NT2/D1 (cell line): ENCODE measurements at regions not wholly inside any gene's neighbourhood (a gene's known extent, or its start where the extent isn't known, plus 50 kb on each side); places are given as distances from the start of the nearest gene placed in this dataset.

Experiments used
- DNase-seq: peaks from one replicate; pipeline ENCODE4 v3.0.0-alpha.2; 2011; ENCODE audit warnings: low read depth, low spot score
- H3K27me3 ChIP-seq: 2 replicates; pipeline ENCODE4 v1.6.0; 2011; ENCODE audit warnings: mild to moderate bottlenecking; ENCODE audit not compliant: insufficient read length, insufficient read depth
- H3K36me3 ChIP-seq: 2 replicates; pipeline ENCODE4 v1.6.1; 2011; ENCODE audit warnings: mild to moderate bottlenecking, low read length, mixed read lengths; ENCODE audit not compliant: insufficient read depth, insufficient read length
- H3K4me1 ChIP-seq: 2 replicates; pipeline ENCODE4 v1.5.1; 2011; ENCODE audit not compliant: insufficient read depth, insufficient read length
- H3K4me3 ChIP-seq: 2 replicates; pipeline ENCODE4 v1.5.1; 2011; ENCODE audit warnings: low read depth; ENCODE audit not compliant: insufficient read length
- H3K9ac ChIP-seq: 2 replicates; pipeline ENCODE4 v1.6.0; 2011; ENCODE audit warnings: low read depth; ENCODE audit not compliant: insufficient read length
- H3K9me3 ChIP-seq: 2 replicates; pipeline ENCODE4 v1.5.1; 2011; ENCODE audit warnings: mild to moderate bottlenecking, low read length; ENCODE audit not compliant: insufficient read depth
- SUZ12 ChIP-seq: IDR thresholded peaks from 2 replicates; pipeline ENCODE4 v1.6.1; 2011; ENCODE audit not compliant: insufficient read length, insufficient read depth; ENCODE audit errors: extremely low read depth
- YY1 ChIP-seq: IDR thresholded peaks from 2 replicates; pipeline ENCODE4 v1.6.1; 2011; ENCODE audit not compliant: insufficient read length, insufficient read depth
- ZNF274 ChIP-seq: IDR thresholded peaks from 2 replicates; pipeline ENCODE4 v1.6.1; 2011; ENCODE audit warnings: mild to moderate bottlenecking, low read depth, low read length

DNA sequence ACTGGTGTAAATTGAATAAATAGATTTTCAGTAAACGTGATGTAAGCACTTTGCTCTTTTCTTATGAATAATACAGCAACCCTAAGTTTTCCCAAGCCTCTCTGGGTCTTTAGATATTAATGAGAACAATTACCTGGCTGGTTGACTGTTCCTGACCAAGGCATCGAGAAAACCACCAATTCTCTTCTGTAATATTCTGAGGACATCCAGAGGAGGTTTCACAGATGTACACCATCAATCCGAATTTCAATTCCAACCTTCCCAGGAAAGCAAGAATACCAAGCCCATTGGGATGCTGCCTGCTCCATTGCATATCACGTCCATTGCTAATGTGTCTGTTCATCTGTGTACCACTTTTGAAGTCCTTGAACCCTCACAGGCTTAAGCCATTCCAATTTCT, 571.8 kb downstream of the NUP35 start:
- Histone ChIP-seq H3K9ac (no peak overlapping the region), H3K9me3 (peaks cover 11% of the 10 kb centered on the region), H3K36me3 (no peaks in the 10 kb centered on the region), H3K4me1 (no peaks in the 10 kb centered on the region), H3K27me3 (no peaks in the 10 kb centered on the region), H3K4me3 (no peak overlapping the region)
- DNase-seq: no peak
- TF ChIP-seq YY1 (no peak), SUZ12 (no peak), ZNF274 (no peak)

DNA sequence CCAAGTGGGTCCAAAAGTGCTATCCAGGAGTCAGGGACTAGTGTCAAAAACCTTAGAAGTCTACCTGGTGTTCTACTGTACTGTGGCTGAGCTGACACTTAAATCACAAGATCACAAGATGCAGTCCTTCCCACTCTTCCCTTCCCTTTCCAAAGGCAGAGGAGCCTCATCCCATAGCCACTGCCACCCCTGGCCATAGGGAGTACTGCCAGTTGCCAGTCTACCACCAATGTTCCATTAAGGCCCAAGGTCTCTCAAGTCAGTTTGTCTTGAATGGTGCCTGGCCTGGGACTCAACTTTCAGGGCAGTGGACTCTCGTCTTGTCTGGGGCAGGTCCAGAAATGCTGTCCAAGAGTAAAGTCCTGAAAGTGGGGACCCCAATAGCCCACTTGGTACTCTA, 585.6 kb downstream of the NUP35 start:
- DNase-seq: no peak
- no peaks in the 10 kb centered on the region for H3K27me3 ChIP-seq
- TF ChIP-seq YY1 (no peak), ZNF274 (no peak), SUZ12 (no peak)
- H3K4me3 ChIP-seq: no peak overlapping the region
- no peaks in the 10 kb centered on the region for H3K9me3 ChIP-seq
- no peaks in the 10 kb centered on the region for H3K4me1 ChIP-seq
- H3K9ac ChIP-seq: no peak overlapping the region
- no peaks in the 10 kb centered on the region for H3K36me3 ChIP-seq

DNA sequence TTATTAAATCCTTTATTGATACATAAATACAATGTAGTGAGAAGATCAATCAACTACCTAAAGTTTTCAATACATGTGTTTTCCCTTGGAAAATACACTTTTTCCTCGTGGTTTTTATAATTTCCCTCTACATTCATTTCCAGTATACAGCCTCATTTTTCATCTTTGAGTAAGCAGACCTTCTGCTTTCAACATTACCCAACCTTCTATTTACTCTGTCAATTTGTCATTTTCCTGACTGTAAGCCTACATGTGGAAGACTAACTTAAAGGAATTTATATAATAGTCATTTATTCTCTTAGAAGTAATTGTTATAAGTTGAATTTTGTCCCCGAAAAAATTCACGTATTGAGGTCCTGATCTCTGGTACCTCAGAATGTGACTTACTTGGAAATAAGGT, 594.0 kb downstream of the NUP35 start:
- Histone ChIP-seq H3K4me3 (no peak overlapping the region), H3K4me1 (no peaks in the 10 kb centered on the region), H3K36me3 (no peaks in the 10 kb centered on the region), H3K9me3 (no peaks in the 10 kb centered on the region), H3K9ac (no peak overlapping the region), H3K27me3 (no peaks in the 10 kb centered on the region)
- DNase-seq: no peak
- TF ChIP-seq SUZ12: no peak
- TF ChIP-seq ZNF274: no peak
- no peak for TF ChIP-seq YY1

DNA sequence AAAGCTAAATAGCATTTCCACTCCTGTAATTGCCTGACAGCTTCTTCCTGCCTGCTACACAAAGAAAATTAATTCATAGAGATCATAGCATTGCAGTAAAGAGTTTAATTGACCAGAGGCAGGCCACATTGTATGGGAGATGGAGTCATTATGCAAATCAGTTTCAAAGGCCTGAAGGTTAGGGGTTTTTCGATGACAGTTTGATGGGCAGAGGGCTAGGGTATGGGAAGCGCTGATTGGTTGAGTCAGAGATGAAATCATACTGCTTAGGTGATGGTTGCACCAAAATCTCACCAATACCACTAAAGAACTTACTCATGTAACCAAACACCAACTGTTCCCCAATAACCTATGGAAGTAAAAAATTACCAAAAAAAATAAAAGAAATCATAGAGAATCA, 599.0 kb downstream of the NUP35 start:
- Histone ChIP-seq H3K36me3 (no peaks in the 10 kb centered on the region), H3K4me1 (no peaks in the 10 kb centered on the region), H3K9ac (no peak overlapping the region), H3K9me3 (no peaks in the 10 kb centered on the region), H3K4me3 (no peak overlapping the region), H3K27me3 (no peaks in the 10 kb centered on the region)
- no peak for DNase-seq
- TF ChIP-seq ZNF274: no peak
- TF ChIP-seq SUZ12: no peak
- TF ChIP-seq YY1: no peak

DNA sequence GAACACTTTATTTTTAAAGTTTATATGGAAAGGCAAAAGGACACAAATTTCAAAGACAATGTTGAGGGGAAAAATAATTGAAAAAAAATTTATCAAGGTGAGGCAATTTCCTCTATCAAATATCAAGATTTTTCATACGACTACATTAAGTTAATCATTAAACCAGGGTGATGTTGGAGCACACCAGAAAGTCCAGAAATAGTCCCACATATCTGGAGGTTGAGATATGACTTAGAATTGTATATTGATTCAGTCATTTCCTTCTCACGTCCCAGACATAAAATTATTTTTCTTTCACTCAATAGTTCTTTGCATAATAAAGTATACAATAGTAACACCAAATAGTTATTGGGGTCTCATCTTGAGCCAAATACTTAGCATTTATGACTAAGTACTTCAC, 605.1 kb downstream of the NUP35 start:
- Histone ChIP-seq H3K36me3 (no peaks in the 10 kb centered on the region), H3K9ac (no peak overlapping the region), H3K4me1 (no peaks in the 10 kb centered on the region), H3K27me3 (no peaks in the 10 kb centered on the region), H3K4me3 (no peak overlapping the region), H3K9me3 (no peaks in the 10 kb centered on the region)
- DNase-seq: no peak
- TF ChIP-seq ZNF274 (no peak), YY1 (no peak), SUZ12 (no peak)

DNA sequence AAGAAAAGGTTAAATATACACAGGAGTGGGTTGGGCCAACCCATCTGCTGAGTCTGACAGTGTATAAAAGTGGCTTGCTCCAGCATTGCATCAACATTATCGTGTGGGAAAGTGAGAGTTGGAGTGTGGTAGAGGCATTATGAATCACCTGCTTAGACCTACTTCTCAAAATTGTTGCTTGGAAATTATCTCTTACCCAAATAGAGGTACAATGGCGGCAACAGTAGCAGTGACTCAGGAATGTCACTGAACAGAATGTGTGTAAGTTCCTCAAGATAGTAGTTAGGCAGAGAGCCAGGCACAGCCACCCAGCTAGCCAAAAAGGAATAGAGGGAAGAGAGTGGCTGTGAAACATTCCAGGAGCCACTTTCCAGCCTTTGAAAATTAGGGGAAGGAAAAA, 616.0 kb downstream of the NUP35 start:
- Histone ChIP-seq H3K27me3 (no peaks in the 10 kb centered on the region), H3K4me3 (no peak overlapping the region), H3K9me3 (no peaks in the 10 kb centered on the region), H3K36me3 (no peaks in the 10 kb centered on the region), H3K9ac (no peak overlapping the region), H3K4me1 (no peaks in the 10 kb centered on the region)
- TF ChIP-seq ZNF274 (no peak), YY1 (no peak), SUZ12 (no peak)
- DNase-seq: no peak

DNA sequence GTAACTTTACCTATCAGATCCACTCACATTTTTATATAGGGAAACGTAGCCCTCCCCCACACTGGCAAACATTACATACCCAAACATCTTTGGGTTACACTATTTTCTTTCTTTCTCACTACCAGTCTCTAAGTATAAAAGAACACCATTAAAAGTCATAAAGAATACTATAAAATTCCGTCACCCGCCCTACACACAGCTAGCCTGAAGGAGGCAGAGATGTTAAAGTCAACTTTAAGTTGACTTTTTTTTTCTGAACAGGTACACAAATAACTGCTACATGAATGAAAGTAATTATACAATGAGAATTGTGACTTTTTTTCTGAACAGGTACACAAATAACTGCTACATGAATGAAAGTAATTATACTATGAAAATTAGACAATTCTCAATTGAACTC, 628.3 kb downstream of the NUP35 start:
- H3K9ac ChIP-seq: no peak overlapping the region
- H3K27me3 ChIP-seq: no peaks in the 10 kb centered on the region
- no peaks in the 10 kb centered on the region for H3K4me1 ChIP-seq
- no peaks in the 10 kb centered on the region for H3K36me3 ChIP-seq
- TF ChIP-seq YY1 (no peak), SUZ12 (no peak), ZNF274 (no peak)
- no peak for DNase-seq
- H3K9me3 ChIP-seq: no peaks in the 10 kb centered on the region
- no peak overlapping the region for H3K4me3 ChIP-seq

DNA sequence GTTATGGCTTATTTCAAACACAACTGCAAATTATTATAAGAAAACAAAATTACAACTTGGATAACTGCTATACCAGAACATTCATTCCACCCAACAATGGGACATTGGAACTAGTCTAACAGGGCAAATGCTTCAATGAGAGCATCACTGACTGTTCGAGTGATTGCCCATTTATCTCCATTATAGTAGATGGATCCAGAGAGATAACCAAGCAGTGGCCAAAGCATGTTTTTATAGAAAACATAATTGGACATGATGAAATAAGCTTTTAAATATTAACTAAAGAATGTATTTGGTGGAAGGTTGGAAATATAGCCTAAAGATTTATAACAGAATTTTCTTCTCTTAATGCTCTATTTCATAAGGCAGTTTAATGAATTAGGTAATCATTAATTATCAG, 634.8 kb downstream of the NUP35 start:
- Histone ChIP-seq H3K9me3 (no peaks in the 10 kb centered on the region), H3K9ac (no peak overlapping the region), H3K4me3 (no peak overlapping the region), H3K27me3 (no peaks in the 10 kb centered on the region), H3K4me1 (no peaks in the 10 kb centered on the region), H3K36me3 (no peaks in the 10 kb centered on the region)
- no peak for DNase-seq
- TF ChIP-seq YY1 (no peak), ZNF274 (no peak), SUZ12 (no peak)
